Breast epithelium (tissue), 4 donors: ENCODE measurements at regions not wholly inside any gene's neighbourhood (a gene's known extent, or its start where the extent isn't known, plus 50 kb on each side); places are given as distances from the start of the nearest gene placed in this dataset.

Source experiments
- DNase-seq, 2 donors: peaks; one replicate each; pipeline ENCODE4 v3.0.0-alpha.2; 2019; ENCODE audit warnings: low spot score in 2 of 2
- H3K27ac ChIP-seq, 2 donors: fragments of 200-600 bp; sonication (generic) in 1 of 2; one replicate each; pipeline ENCODE4 v1.5.1; 2016 to 2019; ENCODE audit warnings: mild to moderate bottlenecking in 1 of 2
- H3K27me3 ChIP-seq, 2 donors: fragments of 200-600 bp; sonication (generic) in 1 of 2; one replicate each; pipeline versions ENCODE4 v1.5.1 to v1.6.0; 2017 to 2019; ENCODE audit warnings: control low read depth in 1 of 2, mild to moderate bottlenecking in 1 of 2
- H3K36me3 ChIP-seq: fragments of 200-600 bp; one replicate; pipeline ENCODE4 v1.5.1; 2019
- H3K4me1 ChIP-seq, 2 donors: fragments of 200-600 bp; sonication (generic); one replicate each; pipeline ENCODE4 v1.5.1; 2016 to 2019; ENCODE audit warnings: control low read depth in 1 of 2
- H3K4me3 ChIP-seq, 3 donors: fragments of 200-600 bp; sonication (generic); 1 replicate in 2 of 3; 2 replicates in 1 of 3; pipeline ENCODE4 v1.5.1; 2016 to 2019; ENCODE audit warnings: mild to moderate bottlenecking in 3 of 3, moderate library complexity in 2 of 3
- H3K9me3 ChIP-seq, 2 donors: fragments of 200-600 bp; sonication (generic) in 1 of 2; one replicate each; pipeline ENCODE4 v1.5.1; 2016 to 2019; ENCODE audit warnings: control low read depth in 1 of 2
- POLR2A ChIP-seq: fragments of 450-650 bp; IDR thresholded peaks from one replicate; pipeline ENCODE4 v1.6.1; 2016; ENCODE audit warnings: antibody characterized with exemption, mild to moderate bottlenecking, moderate library complexity
- POLR2AphosphoS5 ChIP-seq, 3 donors: sonication (generic); formaldehyde crosslinking; IDR thresholded peaks; one replicate each; pipeline ENCODE4 v1.6.1; 2017; ENCODE audit warnings: antibody characterized with exemption in 3 of 3
- intact Hi-C: fragments of 100-400 bp; cut with DNase I; formaldehyde crosslinking; loops from one replicate; pipeline ENCODE4 v1.15.1; 2023; ENCODE audit warnings: low total_unique reads
- TF ChIP-seq, protein P1 (sequence below), 3 donors: fragments of 450-650 bp; IDR thresholded peaks; one replicate each; pipeline ENCODE4 v1.5.1; 2016 to 2017; ENCODE audit warnings: antibody characterized with exemption in 3 of 3, mild to moderate bottlenecking in 3 of 3, moderate library complexity in 3 of 3

DNA sequence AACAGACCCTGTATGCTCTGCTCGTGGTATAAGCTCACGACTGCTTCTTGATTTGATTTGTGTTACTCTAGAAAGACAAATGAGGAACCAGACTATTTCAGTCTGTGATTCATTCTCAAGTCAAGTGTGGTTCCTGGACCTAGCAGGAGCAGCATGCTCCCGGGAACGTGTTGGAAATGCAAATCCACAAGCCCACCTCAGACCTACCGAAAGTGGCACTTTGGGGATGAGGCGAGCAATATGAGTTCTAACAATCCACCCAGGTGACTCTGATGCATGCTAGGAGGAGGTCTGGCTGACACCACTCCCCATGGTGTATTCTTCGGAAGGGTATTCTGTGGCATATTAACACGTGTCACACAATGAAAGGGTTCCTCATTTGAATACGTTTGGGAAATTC lies 59.5 kb upstream of the TMX1 start:
- Histone ChIP-seq H3K4me3 (no peak overlapping the region), H3K4me1 (no peaks in the 10 kb centered on the region), H3K27me3 (no peaks in the 10 kb centered on the region), H3K36me3 (no peaks in the 10 kb centered on the region), H3K9me3 (no peaks in the 10 kb centered on the region), H3K27ac (no peak overlapping the region)
- no peak for DNase-seq
- TF ChIP-seq, protein P1, sequence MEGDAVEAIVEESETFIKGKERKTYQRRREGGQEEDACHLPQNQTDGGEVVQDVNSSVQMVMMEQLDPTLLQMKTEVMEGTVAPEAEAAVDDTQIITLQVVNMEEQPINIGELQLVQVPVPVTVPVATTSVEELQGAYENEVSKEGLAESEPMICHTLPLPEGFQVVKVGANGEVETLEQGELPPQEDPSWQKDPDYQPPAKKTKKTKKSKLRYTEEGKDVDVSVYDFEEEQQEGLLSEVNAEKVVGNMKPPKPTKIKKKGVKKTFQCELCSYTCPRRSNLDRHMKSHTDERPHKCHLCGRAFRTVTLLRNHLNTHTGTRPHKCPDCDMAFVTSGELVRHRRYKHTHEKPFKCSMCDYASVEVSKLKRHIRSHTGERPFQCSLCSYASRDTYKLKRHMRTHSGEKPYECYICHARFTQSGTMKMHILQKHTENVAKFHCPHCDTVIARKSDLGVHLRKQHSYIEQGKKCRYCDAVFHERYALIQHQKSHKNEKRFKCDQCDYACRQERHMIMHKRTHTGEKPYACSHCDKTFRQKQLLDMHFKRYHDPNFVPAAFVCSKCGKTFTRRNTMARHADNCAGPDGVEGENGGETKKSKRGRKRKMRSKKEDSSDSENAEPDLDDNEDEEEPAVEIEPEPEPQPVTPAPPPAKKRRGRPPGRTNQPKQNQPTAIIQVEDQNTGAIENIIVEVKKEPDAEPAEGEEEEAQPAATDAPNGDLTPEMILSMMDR (IDR thresholded peaks at IDR 0.05), result no peak
- intact Hi-C loops, result loop anchor here (10.0 kb wide), 1 partner anchor 1536 kb away; no protein-coding TSS in a partner anchor

DNA sequence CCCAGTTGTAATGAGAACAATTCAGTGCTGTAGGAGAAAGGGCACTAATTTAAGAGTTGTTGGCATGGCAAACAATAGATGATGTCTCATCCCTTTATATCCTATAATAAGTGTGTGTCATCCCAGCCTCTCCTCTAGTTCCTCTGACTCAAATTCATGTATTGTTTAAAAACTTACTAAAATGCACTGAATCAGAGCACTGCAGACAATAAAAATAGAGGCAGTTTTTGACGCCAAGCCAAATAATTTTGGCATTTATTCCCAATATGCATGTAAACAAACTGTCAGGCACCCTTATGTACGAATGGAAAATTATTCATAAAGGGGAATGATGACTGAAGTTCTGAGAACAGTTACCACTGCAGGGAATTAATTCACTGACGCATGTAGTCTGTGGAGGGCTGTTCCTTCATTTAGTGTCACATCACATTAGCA lies 57.9 kb upstream of the TMX1 start:
- Histone ChIP-seq H3K27ac (no peak overlapping the region), H3K36me3 (no peaks in the 10 kb centered on the region), H3K4me3 (no peak overlapping the region), H3K9me3 (no peaks in the 10 kb centered on the region), H3K4me1 (no peaks in the 10 kb centered on the region), H3K27me3 (no peaks in the 10 kb centered on the region)
- intact Hi-C loops, result loop anchor here (10.0 kb wide), 1 partner anchor 1537 kb away; no protein-coding TSS in a partner anchor
- TF ChIP-seq POLR2A (no peak), POLR2AphosphoS5 (IDR thresholded peaks at IDR 0.05) (no peak)
- TF ChIP-seq, protein P1 (IDR thresholded peaks at IDR 0.05), result no peak
- no peak for DNase-seq

DNA sequence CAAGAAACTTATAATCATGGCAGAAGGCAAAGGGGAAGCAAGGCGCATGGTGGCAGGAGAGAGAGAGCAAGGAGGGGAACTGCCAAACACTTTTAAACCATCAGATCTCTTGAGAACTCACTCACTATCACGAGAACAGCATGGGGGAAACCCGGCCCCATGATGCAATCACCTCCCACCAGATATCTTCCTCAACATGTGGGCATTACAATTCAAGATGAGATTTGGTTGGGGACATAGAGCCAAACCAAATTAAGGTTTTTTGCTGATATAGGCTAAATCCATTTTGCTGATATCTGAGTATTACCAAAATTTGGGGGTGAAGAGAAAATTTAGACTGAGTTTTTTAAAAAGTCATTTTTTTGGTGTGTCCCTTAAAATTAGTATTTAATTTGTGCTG lies 54.9 kb upstream of the TMX1 start:
- no peak overlapping the region for H3K4me3 ChIP-seq
- TF ChIP-seq POLR2A (no peak), POLR2AphosphoS5 (IDR thresholded peaks at IDR 0.05) (no peak)
- TF ChIP-seq, protein P1 (IDR thresholded peaks at IDR 0.05), result no peak
- peaks cover 0 to 4% of the 10 kb centered on the region in 2 donors for H3K4me1 ChIP-seq
- intact Hi-C loops, result loop anchor here (10.0 kb wide), 1 partner anchor 1540 kb away; no protein-coding TSS in a partner anchor
- no peak for DNase-seq
- H3K36me3 ChIP-seq, result no peaks in the 10 kb centered on the region
- no peaks in the 10 kb centered on the region for H3K9me3 ChIP-seq
- no peak overlapping the region for H3K27ac ChIP-seq
- H3K27me3 ChIP-seq, result no peaks in the 10 kb centered on the region

DNA sequence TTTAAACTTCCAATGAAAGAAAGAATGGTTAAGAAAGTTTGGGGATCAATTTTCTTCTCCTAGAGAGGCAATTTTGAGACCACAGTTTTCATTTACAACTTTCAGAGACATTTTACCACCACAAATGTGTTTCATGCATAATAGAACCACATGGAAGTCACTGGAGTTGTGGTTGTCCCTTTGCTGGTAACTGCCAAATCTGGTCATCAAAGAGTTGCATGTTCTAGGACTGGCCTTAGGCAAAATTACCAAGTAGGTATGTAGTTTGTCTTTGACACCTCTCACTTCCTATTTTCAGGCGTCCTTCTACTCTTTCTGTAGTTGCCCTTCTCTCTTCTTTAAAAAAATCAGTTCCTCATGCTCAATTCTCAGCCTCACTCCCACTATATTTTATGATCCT lies 54.3 kb upstream of the TMX1 start:
- Histone ChIP-seq H3K4me3 (no peak overlapping the region), H3K9me3 (no peaks in the 10 kb centered on the region), H3K27me3 (no peaks in the 10 kb centered on the region), H3K36me3 (no peaks in the 10 kb centered on the region), H3K4me1 (peaks cover 0 to 4% of the 10 kb centered on the region in 2 donors), H3K27ac (no peak overlapping the region)
- no peak for DNase-seq
- TF ChIP-seq, protein P1 (IDR thresholded peaks at IDR 0.05), result no peak
- TF ChIP-seq POLR2A, result no peak
- TF ChIP-seq POLR2AphosphoS5 (IDR thresholded peaks at IDR 0.05), result no peak
- intact Hi-C loops, result loop anchor here (10.0 kb wide), 1 partner anchor 1541 kb away; no protein-coding TSS in a partner anchor

GRCh38 chr14:51188566-51189185 lies 51.4 kb upstream of the TMX1 start:
- no peak for TF ChIP-seq POLR2AphosphoS5 (IDR thresholded peaks at IDR 0.05)
- TF ChIP-seq POLR2A, result no peak
- TF ChIP-seq, protein P1 (IDR thresholded peaks at IDR 0.05), result no peak
- Histone ChIP-seq H3K27ac (peak overlapping the region; percentile 5 to 71), H3K4me3 (peak overlapping the region in 1 of 3 donors; percentile 21), H3K36me3 (no peaks in the 10 kb centered on the region), H3K9me3 (no peaks in the 10 kb centered on the region), H3K27me3 (no peaks in the 10 kb centered on the region), H3K4me1 (peaks cover 0 to 4% of the 10 kb centered on the region in 2 donors)
- intact Hi-C loops, result loop anchor here (10.0 kb wide), 1 partner anchor 1544 kb away; no protein-coding TSS in a partner anchor
- peak in 1 of 2 donors; percentile 24 for DNase-seq
